OCI-LY7 (cell line): ENCODE measurements at regions not wholly inside any gene's neighbourhood (a gene's known extent, or its start where the extent isn't known, plus 50 kb on each side); places are given as distances from the start of the nearest gene placed in this dataset.

ENCODE experiments used
- EZH2phosphoT487 ChIP-seq: fragments of 200-600 bp; sonication (generic); IDR thresholded peaks from 2 replicates; pipeline ENCODE4 v1.6.1; 2018; ENCODE audit warnings: low read depth, borderline replicate concordance, mild to moderate bottlenecking, mixed run types, antibody characterized with exemption, low read length, moderate library complexity, mixed read lengths
- TF ChIP-seq, protein P1 (sequence below): fragments of 200-600 bp; sonication (generic); conservative IDR thresholded peaks from 2 replicates; pipeline ENCODE4 v1.5.1; 2014; ENCODE audit warnings: mild to moderate bottlenecking, antibody characterized with exemption, low read length, moderate library complexity, mixed read lengths

DNA sequence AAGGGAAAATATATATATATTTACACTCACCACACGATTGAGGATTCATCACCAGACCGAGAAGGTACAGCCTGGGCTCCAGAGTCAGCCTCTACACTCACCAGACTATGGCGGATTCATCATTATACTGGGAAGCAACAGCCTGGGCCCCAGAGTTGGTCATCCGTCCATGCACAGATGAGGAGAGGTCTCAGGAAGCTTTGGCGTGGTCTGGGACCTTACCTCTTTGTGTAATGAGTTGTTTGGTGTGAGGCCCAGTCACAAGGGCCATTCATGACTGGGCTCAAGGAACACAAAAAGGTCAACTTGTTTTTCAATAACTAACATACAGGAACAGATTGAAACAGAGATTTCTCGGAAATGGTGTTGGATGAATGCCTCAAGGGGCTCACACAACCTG lies 926.1 kb downstream of the FAM133A start:
- TF ChIP-seq, protein P1, sequence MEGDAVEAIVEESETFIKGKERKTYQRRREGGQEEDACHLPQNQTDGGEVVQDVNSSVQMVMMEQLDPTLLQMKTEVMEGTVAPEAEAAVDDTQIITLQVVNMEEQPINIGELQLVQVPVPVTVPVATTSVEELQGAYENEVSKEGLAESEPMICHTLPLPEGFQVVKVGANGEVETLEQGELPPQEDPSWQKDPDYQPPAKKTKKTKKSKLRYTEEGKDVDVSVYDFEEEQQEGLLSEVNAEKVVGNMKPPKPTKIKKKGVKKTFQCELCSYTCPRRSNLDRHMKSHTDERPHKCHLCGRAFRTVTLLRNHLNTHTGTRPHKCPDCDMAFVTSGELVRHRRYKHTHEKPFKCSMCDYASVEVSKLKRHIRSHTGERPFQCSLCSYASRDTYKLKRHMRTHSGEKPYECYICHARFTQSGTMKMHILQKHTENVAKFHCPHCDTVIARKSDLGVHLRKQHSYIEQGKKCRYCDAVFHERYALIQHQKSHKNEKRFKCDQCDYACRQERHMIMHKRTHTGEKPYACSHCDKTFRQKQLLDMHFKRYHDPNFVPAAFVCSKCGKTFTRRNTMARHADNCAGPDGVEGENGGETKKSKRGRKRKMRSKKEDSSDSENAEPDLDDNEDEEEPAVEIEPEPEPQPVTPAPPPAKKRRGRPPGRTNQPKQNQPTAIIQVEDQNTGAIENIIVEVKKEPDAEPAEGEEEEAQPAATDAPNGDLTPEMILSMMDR = no peak
- no peak for TF ChIP-seq EZH2phosphoT487
